Endothelial cell of umbilical vein (primary cell): ENCODE measurements at regions not wholly inside any gene's neighbourhood (a gene's known extent, or its start where the extent isn't known, plus 50 kb on each side); places are given as distances from the start of the nearest gene placed in this dataset.

Experiments used
- BruUV-seq: library from RNA; stranded (reverse); fragments of 400-500 nt; replicated peaks from 2 replicates; lab custom pipeline; 2021; lab: Mats Ljungman, UMichigan
- CTCF ChIA-PET: fragments of 300-600, 350-600 bp; sonication (Branson Sonifier 250); formaldehyde crosslinking; loops from one replicate; lab custom pipeline; 2021; ENCODE audit warnings: antibody characterized with exemption, inconsistent platforms; lab: Charles Lee
- POLR2A ChIA-PET: fragments of 300-600, 350-600 bp; sonication (Branson Sonifier 250); formaldehyde crosslinking; loops from one replicate; lab custom pipeline; 2021; ENCODE audit warnings: antibody characterized with exemption, inconsistent platforms; lab: Charles Lee
- DNase-seq: peaks from one replicate; pipeline ENCODE4 v3.0.0-alpha.2; 2011; ENCODE audit warnings: low read depth, low spot score
- FAIRE-seq: peaks from 2 replicates; lab custom pipeline; 2011; peaks lifted over from hg19 to GRCh38; lab: Jason Lieb, UNC
- H2AFZ ChIP-seq: 2 replicates; pipeline ENCODE4 v1.6.0; 2012; ENCODE audit warnings: low read depth, low read length, control low read depth, inconsistent platforms
- H3K27ac ChIP-seq: 2 replicates; pipeline ENCODE4 v1.5.1; 2011; ENCODE audit warnings: low read depth, mild to moderate bottlenecking, control low read depth, low read length, moderate library complexity; ENCODE audit not compliant: insufficient read depth
- H3K27me3 ChIP-seq, 2 experiments: 2 replicates each; pipeline versions ENCODE4 v1.6.0 to v1.6.1; 2011; ENCODE audit warnings: low read length in 2 of 2, mixed read lengths in 1 of 2; ENCODE audit not compliant: control insufficient read depth in 2 of 2, insufficient read depth in 2 of 2
- H3K36me3 ChIP-seq, 2 experiments: 2 replicates in 1 of 2; 3 replicates in 1 of 2; pipeline ENCODE4 v1.5.1; 2011; ENCODE audit warnings: low read length in 2 of 2, mild to moderate bottlenecking in 1 of 2, moderate library complexity in 1 of 2; ENCODE audit not compliant: control insufficient read depth in 2 of 2, insufficient read depth in 2 of 2; ENCODE audit errors: extremely low read depth in 1 of 2
- H3K4me1 ChIP-seq: 3 replicates; pipeline ENCODE4 v1.5.1; 2011; ENCODE audit warnings: mild to moderate bottlenecking, low read length; ENCODE audit not compliant: control insufficient read depth, insufficient read depth; ENCODE audit errors: extremely low read depth
- H3K4me2 ChIP-seq: 2 replicates; pipeline ENCODE4 v1.6.1; 2011; ENCODE audit warnings: low read length, control low read depth, mixed read lengths; ENCODE audit not compliant: insufficient read depth
- H3K4me3 ChIP-seq, 3 experiments: fragments of 200-600 bp in 1 of 3; sonication (generic), shearing (Covaris generic) in 1 of 3; replicated peaks in 1 of 3; 2 replicates each; pipeline ENCODE4 v1.5.1; 2011 to 2016; ENCODE audit warnings: control low read depth in 3 of 3, low read length in 3 of 3, mild to moderate bottlenecking in 2 of 3, inconsistent platforms in 1 of 3, low read depth in 1 of 3, moderate library complexity in 1 of 3; ENCODE audit not compliant: insufficient read depth in 1 of 3
- H3K79me2 ChIP-seq: 2 replicates; pipeline ENCODE4 v1.6.0; 2012; ENCODE audit warnings: low read length, inconsistent platforms; ENCODE audit not compliant: control insufficient read depth, insufficient read depth
- H3K9ac ChIP-seq: replicated peaks from 2 replicates; pipeline ENCODE3; 2011; ENCODE audit warnings: low read length, control low read depth; ENCODE audit not compliant: insufficient read depth; ENCODE audit errors: extremely low read depth
- H3K9me1 ChIP-seq: replicated peaks from 3 replicates; pipeline ENCODE4 v1.6.0; 2011; ENCODE audit warnings: mild to moderate bottlenecking, low read length; ENCODE audit not compliant: control insufficient read depth, insufficient read depth; ENCODE audit errors: extremely low read depth
- H3K9me3 ChIP-seq: replicated peaks from 2 replicates; pipeline ENCODE4 v1.5.1; 2012; ENCODE audit warnings: low read length, inconsistent platforms; ENCODE audit not compliant: control insufficient read depth, insufficient read depth
- H4K20me1 ChIP-seq: replicated peaks from 2 replicates; pipeline ENCODE3; 2011; ENCODE audit warnings: mild to moderate bottlenecking, low read length; ENCODE audit not compliant: control insufficient read depth, insufficient read depth; ENCODE audit errors: extremely low read depth
- EZH2 ChIP-seq: IDR thresholded peaks from 2 replicates; pipeline ENCODE4 v1.6.1; 2012; ENCODE audit warnings: borderline replicate concordance, low read depth, mild to moderate bottlenecking, moderate library complexity, low read length, inconsistent platforms; ENCODE audit not compliant: severe bottlenecking
- FOS ChIP-seq: IDR thresholded peaks from 2 replicates; pipeline ENCODE4 v1.6.1; 2011; ENCODE audit warnings: mild to moderate bottlenecking, low read length, moderate library complexity, borderline replicate concordance; ENCODE audit not compliant: insufficient read depth
- GATA2 ChIP-seq: IDR thresholded peaks from 2 replicates; pipeline ENCODE4 v1.7.0; 2011; ENCODE audit warnings: low read depth, mild to moderate bottlenecking, moderate library complexity, mixed read lengths, low read length; ENCODE audit not compliant: insufficient read length, insufficient read depth
- JUN ChIP-seq: IDR thresholded peaks from 2 replicates; pipeline ENCODE4 v1.6.1; 2011; ENCODE audit warnings: borderline replicate concordance, low read depth; ENCODE audit not compliant: insufficient read length, insufficient read depth
- MYC ChIP-seq: IDR thresholded peaks from one replicate; pipeline ENCODE4 v1.6.1; 2011; ENCODE audit warnings: mild to moderate bottlenecking, low read depth, low read length
- POLR2A ChIP-seq: IDR thresholded peaks from 2 replicates; pipeline ENCODE4 v1.6.1; 2012; ENCODE audit warnings: low read depth, mild to moderate bottlenecking, control low read depth, low read length
- POLR2AphosphoS5 ChIP-seq: IDR thresholded peaks from 2 replicates; pipeline ENCODE4 v1.6.1; 2012; ENCODE audit warnings: low read depth, mild to moderate bottlenecking, control low read depth, low read length, moderate library complexity; ENCODE audit not compliant: insufficient read depth
- dilution Hi-C: fragments of 300-500 bp; cut with MboI; formaldehyde crosslinking; loops from one replicate; pipeline ENCODE4 v1.15.0; 2019; ENCODE audit warnings: low sequenced_read_pairs; ENCODE audit not compliant: extremely low pct_ligation_motif_present
- intact Hi-C: fragments of 100-400 bp; cut with micrococcal nuclease; formaldehyde crosslinking; loops from one replicate; pipeline ENCODE4 v1.10.0; 2022
- TF ChIP-seq, protein P1 (sequence below), 2 donors: IDR thresholded peaks; 1 replicate in 1 of 2; 2 replicates in 1 of 2; pipeline ENCODE4 v1.5.1; 2011; ENCODE audit warnings: low read length in 2 of 2, mild to moderate bottlenecking in 2 of 2, moderate library complexity in 2 of 2, control low read depth in 1 of 2, inconsistent platforms in 1 of 2, low read depth in 1 of 2; ENCODE audit not compliant: insufficient read depth in 1 of 2; ENCODE audit errors: extremely low read depth in 1 of 2
- TF ChIP-seq, protein P2 (sequence below): IDR thresholded peaks from 2 replicates; pipeline ENCODE4 v1.6.1; 2011; ENCODE audit not compliant: insufficient read depth, insufficient read length

DNA sequence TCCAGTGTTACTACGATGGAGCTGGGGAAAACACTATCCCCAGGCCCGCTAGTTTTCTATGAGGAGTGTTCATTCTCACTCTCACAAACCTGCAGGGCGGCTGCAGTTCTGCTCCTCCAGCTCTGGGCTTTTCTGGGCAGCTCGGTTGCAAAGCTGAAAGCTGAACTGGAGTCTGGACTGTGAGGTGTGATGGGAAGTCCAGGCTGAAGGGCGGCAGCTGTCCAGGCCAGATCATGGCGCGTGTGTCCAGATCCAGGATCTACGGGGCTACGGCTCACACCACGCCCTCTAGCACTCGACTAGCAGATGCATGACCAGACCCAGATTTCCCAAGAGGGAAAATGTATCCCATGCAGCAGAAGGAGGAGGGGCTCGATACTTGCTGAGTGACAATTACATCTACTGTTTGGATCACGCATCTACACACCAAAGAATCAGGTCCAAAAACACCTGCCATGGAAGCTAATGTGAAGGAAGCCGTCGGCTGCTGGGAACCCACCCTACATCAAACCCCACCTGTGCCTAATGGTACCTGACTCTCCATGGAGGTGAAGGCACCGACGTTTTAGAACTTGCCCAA lies 555.0 kb downstream of the BRD1 start:
- no peak overlapping the region for H3K9ac ChIP-seq
- no peaks in the 10 kb centered on the region for H3K79me2 ChIP-seq
- H3K27ac ChIP-seq = no peak overlapping the region
- H3K4me2 ChIP-seq = no peak overlapping the region
- dilution Hi-C loops (no loop called here), intact Hi-C loops (no loop called here)
- no TSS peak for BruUV-seq
- ChIA-PET POLR2A (no interaction called here), CTCF (no interaction called here)
- no peaks in the 10 kb centered on the region for H3K36me3 ChIP-seq
- DNase-seq (no peak), FAIRE-seq (no peak)
- H3K4me1 ChIP-seq = no peaks in the 10 kb centered on the region
- no peak overlapping the region for H2AFZ ChIP-seq
- H3K9me1 ChIP-seq = no peaks in the 10 kb centered on the region
- TF ChIP-seq POLR2A (no peak), FOS (no peak), GATA2 (no peak), MYC (no peak), JUN (no peak), EZH2 (no peak), POLR2AphosphoS5 (no peak)
- TF ChIP-seq, protein P1, sequence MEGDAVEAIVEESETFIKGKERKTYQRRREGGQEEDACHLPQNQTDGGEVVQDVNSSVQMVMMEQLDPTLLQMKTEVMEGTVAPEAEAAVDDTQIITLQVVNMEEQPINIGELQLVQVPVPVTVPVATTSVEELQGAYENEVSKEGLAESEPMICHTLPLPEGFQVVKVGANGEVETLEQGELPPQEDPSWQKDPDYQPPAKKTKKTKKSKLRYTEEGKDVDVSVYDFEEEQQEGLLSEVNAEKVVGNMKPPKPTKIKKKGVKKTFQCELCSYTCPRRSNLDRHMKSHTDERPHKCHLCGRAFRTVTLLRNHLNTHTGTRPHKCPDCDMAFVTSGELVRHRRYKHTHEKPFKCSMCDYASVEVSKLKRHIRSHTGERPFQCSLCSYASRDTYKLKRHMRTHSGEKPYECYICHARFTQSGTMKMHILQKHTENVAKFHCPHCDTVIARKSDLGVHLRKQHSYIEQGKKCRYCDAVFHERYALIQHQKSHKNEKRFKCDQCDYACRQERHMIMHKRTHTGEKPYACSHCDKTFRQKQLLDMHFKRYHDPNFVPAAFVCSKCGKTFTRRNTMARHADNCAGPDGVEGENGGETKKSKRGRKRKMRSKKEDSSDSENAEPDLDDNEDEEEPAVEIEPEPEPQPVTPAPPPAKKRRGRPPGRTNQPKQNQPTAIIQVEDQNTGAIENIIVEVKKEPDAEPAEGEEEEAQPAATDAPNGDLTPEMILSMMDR (IDR thresholded peaks at IDR 0.05; ENCODE audit: extremely low read depth in 1 of 2, insufficient read depth in 1 of 2, low read depth in 1 of 2, low read length in 2 of 2) = no peak
- TF ChIP-seq, protein P2, sequence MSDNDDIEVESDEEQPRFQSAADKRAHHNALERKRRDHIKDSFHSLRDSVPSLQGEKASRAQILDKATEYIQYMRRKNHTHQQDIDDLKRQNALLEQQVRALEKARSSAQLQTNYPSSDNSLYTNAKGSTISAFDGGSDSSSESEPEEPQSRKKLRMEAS = no peak
- H3K27me3 ChIP-seq = no peaks in the 10 kb centered on the region
- no peak overlapping the region for H3K4me3 ChIP-seq
- H4K20me1 ChIP-seq = no peaks in the 10 kb centered on the region
- peaks cover 3% of the 10 kb centered on the region for H3K9me3 ChIP-seq
